HuH-7 (cell line): ENCODE measurements at regions not wholly inside any gene's neighbourhood (a gene's known extent, or its start where the extent isn't known, plus 50 kb on each side); places are given as distances from the start of the nearest gene placed in this dataset.
A peak's percentile ranks its signal among the peaks of the same experiment; 100 is the strongest.
"Not testable (repeated sequence)": the region's sequence is repeated elsewhere in the genome, so short reads cannot be mapped to it uniquely, and the experiment has no call there.

Experiments used
- DNase-seq: peaks from one replicate; pipeline ENCODE4 v3.0.0; 2011; ENCODE audit warnings: low spot score

DNA sequence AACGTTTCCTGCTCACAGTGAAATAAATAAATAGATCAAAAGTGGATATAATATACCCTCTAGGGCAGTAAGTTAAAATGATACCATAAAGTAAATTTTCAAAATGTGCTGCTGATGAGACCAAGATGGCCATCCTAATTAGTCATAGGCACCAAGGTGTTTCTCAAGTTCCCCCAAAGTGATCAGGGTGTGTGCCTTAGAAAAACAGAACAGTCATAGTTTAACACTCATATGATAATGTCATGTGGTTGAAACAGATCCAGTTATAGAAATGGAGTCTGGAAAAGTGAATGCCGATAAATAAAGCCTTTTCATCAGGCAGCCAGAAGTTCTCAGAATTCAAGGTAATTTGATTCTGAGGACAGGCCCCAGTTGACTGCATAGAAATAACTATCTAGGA, 161.5 kb upstream of the CDKN2B start:
- DNase-seq = no peak

DNA sequence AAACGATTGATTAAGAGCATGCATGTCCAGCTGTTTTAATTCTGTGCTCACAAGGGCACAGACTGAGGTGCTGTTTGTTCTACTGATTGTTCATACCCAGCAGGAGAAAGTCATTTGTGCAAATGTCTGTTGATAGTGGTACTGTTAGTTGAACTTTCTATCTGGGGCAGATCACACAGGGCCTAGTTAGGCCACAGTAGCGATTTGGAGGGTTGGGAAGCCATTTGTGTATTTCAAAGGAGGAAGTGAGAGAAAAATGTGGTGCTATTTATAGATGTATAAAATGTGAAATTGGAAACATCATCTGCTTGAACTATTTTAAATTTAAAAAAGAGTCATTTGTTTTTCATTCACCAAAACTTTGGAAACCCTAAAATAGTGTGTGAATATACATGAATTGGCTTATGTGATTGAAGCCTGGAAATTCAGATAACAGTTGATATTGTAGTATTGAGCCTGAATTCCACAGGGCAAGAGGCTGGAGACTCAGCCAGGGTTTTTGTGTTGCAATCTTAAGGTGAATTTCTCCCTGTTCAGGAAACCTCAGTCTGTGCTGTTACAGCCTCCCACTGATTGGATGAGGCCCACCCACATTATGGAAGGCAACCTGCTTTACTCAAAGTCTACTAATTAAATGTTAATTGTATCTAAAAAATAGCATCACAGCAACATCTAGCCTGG, 162.0 kb upstream of the CDKN2B start:
- no peak for DNase-seq

- peak; percentile 9 for DNase-seq
Measured at GRCh38 chr9:22171691-22172090, 162.6 kb upstream of the CDKN2B start.

DNA sequence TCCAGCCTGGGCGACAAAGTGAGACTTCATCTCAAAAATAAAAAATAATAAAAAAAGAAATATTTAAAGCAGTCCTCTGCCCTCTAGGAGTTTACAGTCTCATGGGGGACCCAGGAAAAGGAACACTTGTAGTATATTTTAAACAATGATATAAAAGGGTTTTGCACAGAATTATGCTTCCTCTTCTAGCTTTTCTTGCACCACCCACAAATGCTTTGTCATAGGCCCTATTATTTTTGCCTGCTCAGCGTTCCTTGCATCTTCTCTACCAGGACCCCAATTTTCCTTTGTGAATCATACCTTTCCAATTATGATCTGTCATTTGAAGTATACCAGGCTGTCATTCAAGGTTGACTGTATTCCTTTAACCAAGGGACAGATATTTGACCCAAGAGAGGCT, 164.8 kb upstream of the CDKN2B start:
- no peak for DNase-seq

- no peak for DNase-seq
Measured at GRCh38 chr9:22175972-22176545, 167.0 kb upstream of the CDKN2B start.

GRCh38 chr9:22181021-22181420, 171.9 kb upstream of the CDKN2B start:
- DNase-seq = not testable (repeated sequence)

GRCh38 chr9:22189471-22189870, 180.4 kb upstream of the CDKN2B start:
- DNase-seq = no peak

DNA sequence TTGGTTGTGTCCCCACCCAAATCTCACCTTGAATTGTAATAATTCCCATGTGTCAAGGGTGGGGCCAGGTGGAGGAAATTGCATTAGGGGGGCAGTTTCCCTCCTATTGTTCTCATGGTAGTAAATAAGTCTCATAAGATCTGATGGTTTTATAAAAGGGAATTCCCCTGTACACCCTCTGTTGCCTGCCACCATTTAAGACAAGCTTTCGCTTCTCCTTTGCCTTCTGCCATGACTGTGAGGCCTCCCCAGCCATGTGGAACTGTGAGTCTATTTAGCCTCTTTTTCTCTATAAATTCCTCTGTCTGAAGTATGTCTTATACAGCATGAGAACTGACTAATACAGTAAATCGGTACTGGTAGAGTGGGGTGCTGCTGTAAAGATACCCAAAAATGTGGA, 187.9 kb upstream of the CDKN2B start:
- not testable (repeated sequence) for DNase-seq

DNA sequence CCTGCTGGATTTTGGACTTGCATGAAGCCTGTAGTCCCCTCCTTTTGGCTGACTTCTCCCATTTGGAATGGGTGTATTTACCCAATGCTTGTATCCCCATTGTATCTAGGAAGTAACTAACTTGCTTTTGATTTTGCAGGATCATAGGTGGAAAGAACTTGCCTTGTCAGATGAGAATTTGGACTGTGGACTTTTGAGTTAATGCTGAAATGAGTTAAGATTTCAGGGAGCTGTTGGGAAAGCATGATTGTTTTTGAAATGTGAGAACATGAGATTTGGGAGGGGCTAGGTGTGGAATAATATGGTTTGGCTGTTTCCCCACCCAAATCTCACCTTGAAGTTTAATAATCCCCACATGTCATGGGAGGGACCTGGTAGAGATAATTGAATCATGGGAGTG, 189.6 kb upstream of the CDKN2B start:
- DNase-seq = no peak

DNA sequence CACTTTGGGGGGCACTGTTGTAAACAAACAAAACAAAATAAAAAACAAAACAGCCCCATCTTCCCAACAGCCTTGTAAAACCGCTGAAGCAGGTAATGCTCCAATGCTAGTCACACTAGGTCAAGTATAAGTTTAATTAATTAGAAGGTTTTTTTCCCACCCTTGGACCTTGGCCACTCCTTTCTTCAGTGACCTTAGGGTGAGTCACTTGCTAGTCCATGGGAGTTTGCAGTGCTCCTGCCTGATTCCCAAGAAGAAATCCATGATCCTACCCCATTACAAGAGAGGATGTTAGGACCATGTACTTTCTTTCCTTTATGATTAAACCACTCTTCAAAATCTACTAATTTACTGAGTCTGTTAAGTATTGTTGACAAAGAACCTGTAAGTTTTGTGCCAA, 192.2 kb upstream of the CDKN2B start:
- DNase-seq = no peak

- DNase-seq = no peak
Measured at GRCh38 chr9:22203371-22204138, 194.4 kb upstream of the CDKN2B start.

DNA sequence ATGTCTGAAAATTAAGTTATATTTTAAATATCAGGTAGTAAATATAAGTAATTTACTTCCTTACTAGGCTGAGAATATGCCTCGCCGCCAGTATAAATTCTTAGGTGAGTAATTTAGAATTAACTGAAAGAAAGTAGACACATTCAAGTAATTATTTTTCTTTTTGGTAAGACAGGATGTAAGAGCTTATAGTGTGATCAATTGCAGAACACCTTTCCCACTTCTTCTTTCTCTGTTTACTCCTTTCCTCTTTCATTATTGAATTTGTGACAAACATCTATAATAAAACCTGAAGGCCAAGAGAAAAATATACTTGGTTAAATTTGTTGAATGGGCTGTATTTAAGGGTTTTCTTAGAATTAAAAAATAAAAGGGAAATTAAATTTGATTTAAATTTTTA, 195.1 kb upstream of the CDKN2B start:
- DNase-seq = no peak

DNA sequence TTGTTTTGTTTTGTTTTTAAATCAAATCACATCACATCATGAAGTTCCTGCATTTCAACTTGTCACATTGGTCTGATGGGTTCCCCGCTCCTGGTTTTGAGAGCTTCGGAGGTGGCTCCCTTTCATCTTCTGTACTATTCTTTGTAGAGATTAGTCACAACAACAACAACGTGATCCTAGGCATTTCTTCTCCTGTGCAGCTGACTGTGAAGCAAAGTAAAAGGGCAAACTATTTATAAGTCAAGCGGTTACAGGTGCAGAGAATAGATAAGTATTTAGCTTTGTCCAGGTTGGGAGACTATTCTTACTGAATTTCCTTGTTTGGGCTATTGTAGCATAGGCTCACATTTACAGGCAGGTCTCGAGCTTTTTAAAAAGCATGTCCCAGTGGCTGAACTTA, 197.7 kb upstream of the CDKN2B start:
- no peak for DNase-seq

- no peak for DNase-seq
Measured at GRCh38 chr9:22208846-22209585, 199.9 kb upstream of the CDKN2B start.

GRCh38 chr9:22210262-22210661, 201.2 kb upstream of the CDKN2B start:
- no peak for DNase-seq

GRCh38 chr9:22210936-22211335, 201.8 kb upstream of the CDKN2B start:
- no peak for DNase-seq

- no peak for DNase-seq
Measured at GRCh38 chr9:22211588-22212360, 202.7 kb upstream of the CDKN2B start.

DNA sequence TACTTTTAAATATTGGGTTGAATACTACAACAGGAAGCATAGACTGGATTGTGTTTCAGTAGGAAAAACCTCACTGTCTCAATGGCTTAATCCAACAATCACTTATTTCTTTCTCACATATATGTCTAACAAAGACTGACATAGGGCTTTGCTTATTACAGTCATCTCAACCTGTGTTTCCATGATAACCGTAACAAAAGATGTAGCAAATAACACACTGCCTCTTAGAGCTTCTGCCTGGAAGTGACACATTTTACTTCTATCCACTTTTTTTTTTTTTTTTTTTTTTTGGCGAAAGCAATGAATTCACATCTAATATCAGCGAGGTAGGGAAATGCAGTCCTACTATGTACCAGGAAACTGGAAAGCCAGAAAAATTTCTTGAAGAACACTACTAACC, 204.9 kb upstream of the CDKN2B start:
- DNase-seq = no peak

GRCh38 chr9:22214497-22215031, 205.5 kb upstream of the CDKN2B start:
- DNase-seq = no peak

GRCh38 chr9:22215521-22215920, 206.4 kb upstream of the CDKN2B start:
- no peak for DNase-seq

DNA sequence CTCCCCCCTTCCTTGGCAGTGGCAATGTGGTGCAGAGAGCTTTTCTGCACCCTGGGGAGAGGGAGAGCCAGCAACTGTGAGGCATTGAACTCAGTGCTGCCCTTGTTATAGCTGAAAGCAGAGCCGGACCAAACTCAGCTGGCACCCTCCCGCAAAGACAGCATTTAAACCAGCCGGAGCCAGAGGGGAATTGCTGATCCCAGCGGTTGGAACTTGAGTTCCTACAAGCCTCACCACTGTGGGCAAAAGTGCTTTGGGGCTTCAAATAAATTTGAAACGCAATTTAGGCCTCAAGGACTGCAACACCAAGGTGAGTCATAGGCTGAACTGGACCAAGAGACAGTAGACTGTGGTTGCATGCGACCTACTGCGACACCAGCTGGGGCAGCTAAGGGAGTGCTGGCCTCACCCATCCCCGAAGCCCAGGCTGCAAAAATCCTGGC, 207.6 kb upstream of the CDKN2B start:
- DNase-seq = no peak

GRCh38 chr9:22217254-22217653, 208.1 kb upstream of the CDKN2B start:
- DNase-seq = no peak
